B cell (primary cell): ENCODE measurements at regions not wholly inside any gene's neighbourhood (a gene's known extent, or its start where the extent isn't known, plus 50 kb on each side); places are given as distances from the start of the nearest gene placed in this dataset.

ENCODE experiments used
- ATAC-seq: fragments of 200-7000 bp; cut with Tn5 transposase; one replicate; pipeline ENCODE4 v1.10.0; 2021; ENCODE audit warnings: low read depth, mild to moderate bottlenecking, moderate number of reproducible peaks, moderate library complexity
- CTCF ChIA-PET: fragments of 350-600 bp; sonication (Branson Sonifier 250); formaldehyde crosslinking; loops from one replicate; lab custom pipeline; 2021; ENCODE audit warnings: antibody characterized with exemption, inconsistent platforms; lab: Charles Lee
- POLR2A ChIA-PET: fragments of 350-600 bp; sonication (Branson Sonifier 250); formaldehyde crosslinking; loops from one replicate; lab custom pipeline; 2021; ENCODE audit warnings: antibody characterized with exemption; lab: Charles Lee
- DNase-seq: peaks from one replicate; pipeline ENCODE4 v3.0.0; 2013
- H2AFZ ChIP-seq: 2 replicates; pipeline ENCODE4 v1.6.1; 2012; ENCODE audit warnings: mild to moderate bottlenecking, low read depth, low read length; ENCODE audit not compliant: insufficient read depth, poor library complexity, severe bottlenecking
- H3K27ac ChIP-seq, 2 donors: 1 replicate in 1 of 2; 2 replicates in 1 of 2; pipeline ENCODE4 v1.5.1; 2012 to 2013; ENCODE audit warnings: low read length in 2 of 2, mild to moderate bottlenecking in 2 of 2, moderate library complexity in 1 of 2
- H3K27me3 ChIP-seq, 4 experiments: fragments of 200-600 bp in 1 of 4; sonication (generic) in 1 of 4; replicated peaks in 1 of 4; 1 replicate in 2 of 4; 2 replicates in 2 of 4; pipeline versions ENCODE4 v1.6.1 to v1.7.0; 2013 to 2016; ENCODE audit warnings: low read length in 3 of 4, mild to moderate bottlenecking in 2 of 4, mixed read lengths in 1 of 4, moderate library complexity in 1 of 4; ENCODE audit not compliant: insufficient read depth in 4 of 4, control insufficient read depth in 3 of 4; ENCODE audit errors: control extremely low read depth in 1 of 4
- H3K36me3 ChIP-seq, 2 experiments: replicated peaks in 1 of 2; 1 replicate in 1 of 2; 2 replicates in 1 of 2; pipeline versions ENCODE4 v1.6.1 to v1.7.1; 2013; ENCODE audit warnings: low read length in 1 of 2; ENCODE audit not compliant: insufficient read depth in 2 of 2, control insufficient read depth in 1 of 2; ENCODE audit errors: control extremely low read depth in 1 of 2, extremely low read depth in 1 of 2
- H3K4me1 ChIP-seq, 2 donors: fragments of 200-600 bp in 1 of 2; sonication (generic) in 1 of 2; 1 replicate in 1 of 2; 2 replicates in 1 of 2; pipeline versions ENCODE4 v1.5.1 to v1.6.1; 2013 to 2017; ENCODE audit warnings: low read length in 2 of 2; ENCODE audit not compliant: control insufficient read depth in 2 of 2, insufficient read depth in 2 of 2
- H3K4me2 ChIP-seq: replicated peaks from 2 replicates; pipeline ENCODE3; 2012; ENCODE audit warnings: mild to moderate bottlenecking, low read depth, low read length; ENCODE audit not compliant: poor library complexity, severe bottlenecking
- H3K4me3 ChIP-seq, 5 experiments: fragments of 200-600 bp in 1 of 5; sonication (generic) in 1 of 5; 1 replicate in 3 of 5; 2 replicates in 2 of 5; pipeline versions ENCODE4 v1.5.1 to v1.7.0; 2011 to 2016; ENCODE audit warnings: low read length in 4 of 5, mild to moderate bottlenecking in 4 of 5, low read depth in 2 of 5, control low read depth in 1 of 5, moderate library complexity in 1 of 5; ENCODE audit not compliant: insufficient read depth in 1 of 5; ENCODE audit errors: control extremely low read depth in 1 of 5, extremely low read depth in 1 of 5
- H3K79me2 ChIP-seq: fragments of 200-600 bp; sonication (generic); one replicate; pipeline ENCODE4 v1.6.0; 2016; ENCODE audit warnings: low read length; ENCODE audit not compliant: control insufficient read depth, insufficient read depth
- H3K9ac ChIP-seq: fragments of 200-600 bp; sonication (generic); 2 replicates; pipeline ENCODE4 v1.6.1; 2017; ENCODE audit warnings: mild to moderate bottlenecking, low read length, moderate library complexity
- H3K9me3 ChIP-seq, 3 donors: one replicate each; pipeline versions ENCODE4 v1.6.1 to v1.7.1; 2013; ENCODE audit warnings: low read length in 2 of 3; ENCODE audit not compliant: control insufficient read depth in 2 of 3, insufficient read depth in 1 of 3; ENCODE audit errors: control extremely low read depth in 1 of 3
- H4K20me1 ChIP-seq: 2 replicates; pipeline ENCODE4 v1.6.0; 2012; ENCODE audit warnings: mild to moderate bottlenecking, low read length; ENCODE audit not compliant: insufficient read depth, control insufficient read depth, poor library complexity, severe bottlenecking
- H3K27ac Mint-ChIP-seq: one replicate; pipeline ENCODE4 v1.8.0; 2021; ENCODE audit warnings: mixed read lengths
- H3K27me3 Mint-ChIP-seq: one replicate; pipeline ENCODE4 v1.8.0; 2021; ENCODE audit warnings: mixed read lengths
- H3K4me1 Mint-ChIP-seq: one replicate; pipeline ENCODE4 v1.8.0; 2021; ENCODE audit warnings: mixed read lengths
- H3K4me3 Mint-ChIP-seq: one replicate; pipeline ENCODE4 v1.8.0; 2021; ENCODE audit warnings: mixed read lengths
- H3K9me3 Mint-ChIP-seq: one replicate; pipeline ENCODE4 v1.8.0; 2022; ENCODE audit warnings: mixed read lengths; ENCODE audit not compliant: insufficient read depth
- EZH2 ChIP-seq: IDR thresholded peaks from 2 replicates; pipeline ENCODE4 v1.6.1; 2012; ENCODE audit warnings: borderline replicate concordance, low read depth, mild to moderate bottlenecking, moderate library complexity, low read length; ENCODE audit not compliant: insufficient read depth, poor library complexity, severe bottlenecking
- WGBS: methylation state at CpG from one replicate; pipeline ENCODE4 v1.1.5; 2013; ENCODE audit warnings: missing lambda C conversion rate; ENCODE audit not compliant: insufficient coverage; 5-methylcytosine and 5-hydroxymethylcytosine counted together
- intact Hi-C: fragments of 100-400 bp; cut with micrococcal nuclease; formaldehyde crosslinking; loops from one replicate; pipeline ENCODE4 v1.10.0; 2022
- TF ChIP-seq, protein P1 (sequence below): fragments of 200-600 bp; IDR thresholded peaks from one replicate; pipeline ENCODE4 v1.8.0; 2022; ENCODE audit warnings: antibody characterized with exemption, mild to moderate bottlenecking

DNA sequence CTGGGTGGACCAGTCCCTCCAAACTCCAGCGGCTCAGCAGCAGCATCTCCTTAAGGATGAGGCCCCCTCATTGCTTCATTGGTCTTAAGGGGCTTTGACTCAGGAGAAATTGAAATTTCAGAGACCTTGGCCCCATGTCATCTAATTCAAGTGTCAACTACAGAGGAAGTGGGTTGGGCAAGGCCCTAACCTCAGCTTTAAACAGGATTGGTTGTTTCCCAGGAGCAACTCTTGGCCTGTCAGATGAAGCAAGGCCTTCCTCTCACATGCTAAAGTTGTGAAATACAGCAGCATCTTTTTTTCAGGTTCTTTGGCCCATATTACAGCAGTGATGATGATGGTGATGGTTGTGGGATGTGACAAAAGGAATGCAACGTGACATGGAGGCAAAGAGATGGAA is 348.3 kb downstream of the ICE1 start:
- Histone ChIP-seq H3K4me1 (peaks cover 8 to 29% of the 10 kb centered on the region in 2 donors), H3K27ac (no peak overlapping the region), H3K27me3 (no peaks in the 10 kb centered on the region), H3K36me3 (no peaks in the 10 kb centered on the region), H3K4me2 (no peak overlapping the region), H3K9me3 (no peaks in the 10 kb centered on the region), H3K9ac (no peak overlapping the region), H2AFZ (no peak overlapping the region), H3K79me2 (no peaks in the 10 kb centered on the region), H4K20me1 (no peaks in the 10 kb centered on the region), H3K4me3 (no peak overlapping the region)
- Mint-ChIP-seq H3K4me1 (peaks cover 29% of the 10 kb centered on the region), H3K4me3 (no peak overlapping the region), H3K27ac (no peak overlapping the region), H3K9me3 (no peaks in the 10 kb centered on the region), H3K27me3 (no peaks in the 10 kb centered on the region)
- DNase-seq (no peak), ATAC-seq (no peak)
- CTCF ChIA-PET = no interaction called here
- intact Hi-C loops = no loop called here
- TF ChIP-seq, protein P1, sequence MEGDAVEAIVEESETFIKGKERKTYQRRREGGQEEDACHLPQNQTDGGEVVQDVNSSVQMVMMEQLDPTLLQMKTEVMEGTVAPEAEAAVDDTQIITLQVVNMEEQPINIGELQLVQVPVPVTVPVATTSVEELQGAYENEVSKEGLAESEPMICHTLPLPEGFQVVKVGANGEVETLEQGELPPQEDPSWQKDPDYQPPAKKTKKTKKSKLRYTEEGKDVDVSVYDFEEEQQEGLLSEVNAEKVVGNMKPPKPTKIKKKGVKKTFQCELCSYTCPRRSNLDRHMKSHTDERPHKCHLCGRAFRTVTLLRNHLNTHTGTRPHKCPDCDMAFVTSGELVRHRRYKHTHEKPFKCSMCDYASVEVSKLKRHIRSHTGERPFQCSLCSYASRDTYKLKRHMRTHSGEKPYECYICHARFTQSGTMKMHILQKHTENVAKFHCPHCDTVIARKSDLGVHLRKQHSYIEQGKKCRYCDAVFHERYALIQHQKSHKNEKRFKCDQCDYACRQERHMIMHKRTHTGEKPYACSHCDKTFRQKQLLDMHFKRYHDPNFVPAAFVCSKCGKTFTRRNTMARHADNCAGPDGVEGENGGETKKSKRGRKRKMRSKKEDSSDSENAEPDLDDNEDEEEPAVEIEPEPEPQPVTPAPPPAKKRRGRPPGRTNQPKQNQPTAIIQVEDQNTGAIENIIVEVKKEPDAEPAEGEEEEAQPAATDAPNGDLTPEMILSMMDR = no peak
- no peak for TF ChIP-seq EZH2
- WGBS = 30% methylated on average over 1 of the region's 2 CpGs
- POLR2A ChIA-PET = no interaction called here

DNA sequence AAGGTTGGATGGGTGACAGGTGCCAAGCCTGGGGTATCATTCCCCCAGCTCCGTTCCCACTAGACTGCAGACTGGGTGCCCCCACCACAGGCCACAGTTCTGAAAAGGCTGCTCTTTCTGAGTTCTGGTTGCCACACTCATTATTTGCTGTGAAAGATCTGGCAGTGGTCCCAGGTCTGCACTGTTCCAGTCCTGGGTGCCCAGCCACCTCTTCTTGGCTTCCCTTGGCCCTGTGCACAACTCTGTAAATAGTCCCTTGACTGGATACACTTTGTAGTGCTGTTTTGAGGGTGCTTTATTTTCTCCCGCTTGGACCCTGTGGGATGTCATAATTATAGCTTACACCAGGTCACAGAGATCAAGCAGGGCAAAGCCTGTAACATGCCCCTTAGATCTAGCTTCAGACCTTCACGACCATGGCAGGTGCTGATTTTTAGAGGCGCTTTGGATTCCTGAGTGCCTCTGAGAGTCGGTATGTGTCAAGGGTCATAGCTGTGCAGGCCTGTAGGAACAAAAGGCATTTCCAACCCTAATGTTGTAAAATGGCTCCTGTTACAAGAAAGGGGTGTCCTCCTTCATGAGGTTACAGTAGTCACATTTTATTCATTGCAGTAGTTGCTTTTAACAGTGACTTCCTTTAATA is 344.9 kb downstream of the ICE1 start:
- H3K9me3 Mint-ChIP-seq = no peaks in the 10 kb centered on the region
- Histone ChIP-seq H3K27ac (no peak overlapping the region), H4K20me1 (no peaks in the 10 kb centered on the region), H3K27me3 (no peaks in the 10 kb centered on the region), H3K9ac (no peak overlapping the region), H3K4me1 (peaks cover 5 to 17% of the 10 kb centered on the region in 2 donors), H2AFZ (no peak overlapping the region), H3K36me3 (no peaks in the 10 kb centered on the region), H3K79me2 (no peaks in the 10 kb centered on the region), H3K9me3 (peaks cover 0 to 2% (median 0%) of the 10 kb centered on the region in 3 donors), H3K4me3 (no peak overlapping the region), H3K4me2 (no peak overlapping the region)
- no peak overlapping the region for H3K4me3 Mint-ChIP-seq
- no peaks in the 10 kb centered on the region for H3K27me3 Mint-ChIP-seq
- no peak for DNase-seq
- peaks cover 21% of the 10 kb centered on the region for H3K4me1 Mint-ChIP-seq
- CTCF ChIA-PET = interaction anchor here (0.7 to 1.0 kb wide), 2 partner anchors 12 to 28 kb away, joined by 3 to 4 read pairs; no protein-coding TSS in a partner anchor
- intact Hi-C loops = no loop called here
- POLR2A ChIA-PET = no interaction called here
- TF ChIP-seq EZH2 = no peak
- TF ChIP-seq, protein P1 = no peak
- 94% methylated on average over 4 of the region's 5 CpGs for WGBS
- no peak overlapping the region for H3K27ac Mint-ChIP-seq
- ATAC-seq = no peak
